Right lobe of liver (tissue), 4 donors: ENCODE measurements at regions not wholly inside any gene's neighbourhood (a gene's known extent, or its start where the extent isn't known, plus 50 kb on each side); places are given as distances from the start of the nearest gene placed in this dataset.

Experiments used
- CTCF ChIP-seq, 4 donors: fragments of 200-600 bp in 3 of 4; fragments of 450-650 bp in 1 of 4; IDR thresholded peaks; one replicate each; pipeline versions ENCODE4 v1.5.1 to v1.8.0; 2016 to 2022; ENCODE audit warnings: antibody characterized with exemption in 4 of 4, mild to moderate bottlenecking in 2 of 4
- POLR2A ChIP-seq: fragments of 450-650 bp; IDR thresholded peaks from one replicate; pipeline ENCODE4 v1.6.1; 2017; ENCODE audit warnings: antibody characterized with exemption, mild to moderate bottlenecking
- donor health status: DM: no; HTN: no; CAD: no.
- donor health status: DM: no; HTN: no; CAD: no.
- donor health status: DM: no; HTN: yes; CAD: no.

- no peak for TF ChIP-seq CTCF (IDR thresholded peaks at IDR 0.05)
- no peak for TF ChIP-seq POLR2A
Observed at GRCh38 chr6:100314186-100314585, 150.5 kb downstream of the SIM1 start.
